BLaER1 treated with 17β-estradiol and CSF1 and Interleukin-3, amounts not matched to agents 10 nM and 100 nM (cell line): ENCODE measurements at regions not wholly inside any gene's neighbourhood (a gene's known extent, or its start where the extent isn't known, plus 50 kb on each side); places are given as distances from the start of the nearest gene placed in this dataset.

Experiments
- H3K27ac ChIP-seq, 11 experiments: shearing (Covaris generic); formaldehyde crosslinking; 2 replicates each; pipeline ENCODE4 v1.8.1; 2022
- H3K27me3 ChIP-seq, 11 experiments: shearing (Covaris generic); formaldehyde crosslinking; 2 replicates each; pipeline ENCODE4 v1.8.1; 2022
- H3K36me3 ChIP-seq, 11 experiments: shearing (Covaris generic); formaldehyde crosslinking; 2 replicates each; pipeline ENCODE4 v1.8.1; 2022
- H3K4me1 ChIP-seq, 10 experiments: shearing (Covaris generic); formaldehyde crosslinking; 2 replicates each; pipeline ENCODE4 v1.8.1; 2022
- H3K4me2 ChIP-seq, 11 experiments: shearing (Covaris generic); formaldehyde crosslinking; 2 replicates each; pipeline ENCODE4 v1.8.1; 2022
- H3K4me3 ChIP-seq, 10 experiments: shearing (Covaris generic); formaldehyde crosslinking; 2 replicates each; pipeline ENCODE4 v1.8.1; 2022
- H3K9ac ChIP-seq, 11 experiments: shearing (Covaris generic); formaldehyde crosslinking; 2 replicates each; pipeline ENCODE4 v1.8.1; 2022
- H3K9me3 ChIP-seq, 11 experiments: shearing (Covaris generic); formaldehyde crosslinking; replicated peaks in 1 of 11; 2 replicates each; pipeline ENCODE4 v1.8.1; 2022
- H4K20me1 ChIP-seq, 11 experiments: shearing (Covaris generic); formaldehyde crosslinking; 2 replicates each; pipeline ENCODE4 v1.8.1; 2022
- Cebpa-rat ChIP-seq, 11 experiments: shearing (Covaris generic); IDR thresholded peaks; 2 replicates each; pipeline ENCODE4 v1.8.1; 2022

DNA sequence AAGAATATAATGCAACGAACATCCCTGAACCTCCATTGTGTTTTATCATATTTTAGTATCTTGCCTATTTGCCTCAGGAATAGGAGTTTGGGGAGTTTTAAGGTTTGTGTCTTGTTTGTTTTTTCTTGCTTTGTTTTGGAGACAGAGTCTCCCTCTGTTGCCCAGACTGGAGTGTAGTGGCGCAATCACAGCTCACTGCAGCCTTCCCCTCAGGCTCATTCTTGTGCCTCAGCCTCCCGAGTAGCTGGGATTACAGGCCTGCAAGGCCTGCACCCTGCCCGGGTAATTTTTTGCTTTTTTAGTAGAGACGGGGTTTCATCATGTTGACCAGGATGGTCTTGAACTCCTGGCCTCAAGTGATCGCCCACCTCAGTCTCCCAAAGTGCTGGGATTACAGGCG lies 63.3 kb upstream of the CARMIL1 start:
- Histone ChIP-seq H4K20me1 (no peaks in the 10 kb centered on the region), H3K9me3 (peaks cover 0 to 9% (median 0%) of the 10 kb centered on the region in 11 experiments; a peak in 5 of 22 replicates), H3K27ac (no peak overlapping the region), H3K27me3 (no peaks in the 10 kb centered on the region), H3K4me2 (no peak overlapping the region), H3K4me1 (peaks cover 0 to 6% (median 0%) of the 10 kb centered on the region in 10 experiments; a peak in 1 of 20 replicates), H3K4me3 (no peak overlapping the region), H3K36me3 (no peaks in the 10 kb centered on the region), H3K9ac (no peak overlapping the region)
- peak in 1 of 11 experiments; percentile 11; a peak in 1 of 22 replicates for TF ChIP-seq Cebpa-rat (IDR thresholded peaks at IDR 0.05)

DNA sequence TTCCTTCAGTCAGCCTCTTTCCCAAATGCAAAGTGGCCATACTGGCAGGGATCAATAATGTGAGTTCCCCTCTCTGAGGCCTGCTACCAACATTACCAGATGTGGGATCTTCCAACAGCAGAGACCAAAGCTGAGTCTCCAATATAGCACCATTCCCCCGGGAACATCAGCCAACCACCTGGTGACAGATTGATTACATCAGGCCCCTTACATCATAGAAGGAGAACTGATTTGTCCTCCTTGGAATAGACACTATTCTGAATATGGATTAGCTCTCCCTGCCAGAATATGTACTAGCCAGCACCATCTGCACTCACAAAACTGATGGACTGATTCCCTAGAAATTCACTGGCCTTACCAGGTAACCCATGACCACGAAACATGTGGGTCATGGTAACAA lies 61.9 kb upstream of the CARMIL1 start:
- no peaks in the 10 kb centered on the region for H3K36me3 ChIP-seq
- H3K4me1 ChIP-seq = peaks cover 0 to 9% (median 0%) of the 10 kb centered on the region in 10 experiments; a peak in 2 of 20 replicates
- no peaks in the 10 kb centered on the region for H3K27me3 ChIP-seq
- no peak overlapping the region for H3K9ac ChIP-seq
- no peak overlapping the region for H3K4me3 ChIP-seq
- no peak overlapping the region for H3K4me2 ChIP-seq
- no peak overlapping the region for H3K27ac ChIP-seq
- H3K9me3 ChIP-seq = peaks cover 0 to 4% (median 0%) of the 10 kb centered on the region in 11 experiments; a peak in 2 of 22 replicates
- H4K20me1 ChIP-seq = no peaks in the 10 kb centered on the region
- TF ChIP-seq Cebpa-rat (IDR thresholded peaks at IDR 0.05) = no peak

GRCh38 chr6:25217829-25218228 lies 61.3 kb upstream of the CARMIL1 start:
- Histone ChIP-seq H3K36me3 (no peaks in the 10 kb centered on the region), H3K27me3 (no peaks in the 10 kb centered on the region), H4K20me1 (no peaks in the 10 kb centered on the region), H3K4me3 (no peak overlapping the region), H3K4me2 (no peak overlapping the region), H3K9ac (no peak overlapping the region), H3K27ac (no peak overlapping the region), H3K9me3 (peaks cover 0 to 3% (median 0%) of the 10 kb centered on the region in 11 experiments; a peak in 1 of 22 replicates), H3K4me1 (peaks cover 0 to 11% (median 0%) of the 10 kb centered on the region in 10 experiments; a peak in 2 of 20 replicates)
- TF ChIP-seq Cebpa-rat (IDR thresholded peaks at IDR 0.05) = no peak

DNA sequence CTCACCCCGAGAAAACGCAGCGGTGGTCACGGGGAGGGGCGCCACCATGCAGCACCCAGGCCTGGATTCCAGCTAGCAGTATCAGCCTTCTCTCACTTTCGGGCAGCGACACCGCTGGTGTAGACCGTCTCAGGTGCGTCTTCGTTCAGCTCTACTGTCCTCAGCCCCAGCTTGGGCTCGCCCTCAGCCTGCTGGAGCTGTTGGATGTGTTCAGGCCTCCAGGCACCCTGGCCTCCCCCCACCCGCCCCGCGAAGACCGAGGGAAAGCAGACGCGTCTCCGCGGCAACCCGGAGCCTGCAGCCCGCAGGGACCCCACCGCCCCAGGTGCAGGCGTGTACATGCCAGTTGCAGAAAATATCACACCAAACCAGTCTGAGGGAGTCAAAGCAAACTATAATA lies 60.8 kb upstream of the CARMIL1 start:
- Histone ChIP-seq H3K27me3 (no peaks in the 10 kb centered on the region), H3K9ac (no peak overlapping the region), H3K4me1 (peaks cover 0 to 15% (median 0%) of the 10 kb centered on the region in 10 experiments; a peak in 3 of 20 replicates), H3K4me2 (no peak overlapping the region), H3K27ac (no peak overlapping the region), H3K4me3 (no peak overlapping the region), H4K20me1 (no peaks in the 10 kb centered on the region), H3K9me3 (no peaks in the 10 kb centered on the region), H3K36me3 (no peaks in the 10 kb centered on the region)
- no peak for TF ChIP-seq Cebpa-rat (IDR thresholded peaks at IDR 0.05)

DNA sequence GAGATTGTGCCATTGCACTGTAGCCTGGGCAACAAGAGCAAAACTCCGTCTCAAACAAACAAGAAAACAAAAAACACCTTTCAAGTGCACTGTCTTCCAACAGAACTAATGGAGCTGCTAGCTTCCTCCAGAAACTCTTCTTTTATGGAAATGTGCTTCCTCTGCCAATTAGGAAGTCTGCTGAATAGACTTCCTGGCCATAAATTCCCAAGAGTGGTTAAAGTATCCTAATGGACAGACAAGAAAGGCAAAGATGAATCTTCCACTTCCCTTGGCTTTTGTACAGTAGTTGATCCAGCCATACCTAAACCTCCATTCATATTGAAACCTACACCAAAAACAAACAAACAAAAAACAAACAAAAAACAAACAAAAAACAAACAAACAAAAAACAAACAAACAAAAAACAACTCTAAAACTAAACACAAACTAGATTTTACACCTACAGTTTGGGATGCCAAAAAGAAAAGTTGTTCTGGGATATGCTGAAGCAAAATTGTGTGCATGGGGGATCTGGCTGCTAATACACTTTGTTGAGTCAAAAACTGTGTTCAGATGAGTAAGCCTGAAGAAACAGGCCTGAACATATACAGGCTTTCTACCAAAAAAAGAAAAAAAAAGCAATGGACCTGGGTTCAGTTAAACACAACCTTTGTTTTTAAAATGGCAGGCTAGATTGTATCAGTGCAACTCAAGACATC lies 59.8 kb upstream of the CARMIL1 start:
- TF ChIP-seq Cebpa-rat (IDR thresholded peaks at IDR 0.05) = no peak
- Histone ChIP-seq H3K4me2 (no peak overlapping the region), H3K4me1 (peaks cover 0 to 15% (median 4%) of the 10 kb centered on the region in 10 experiments; a peak in 3 of 20 replicates), H3K9me3 (no peaks in the 10 kb centered on the region), H4K20me1 (no peaks in the 10 kb centered on the region), H3K9ac (no peak overlapping the region), H3K27me3 (no peaks in the 10 kb centered on the region), H3K36me3 (no peaks in the 10 kb centered on the region), H3K27ac (no peak overlapping the region), H3K4me3 (no peak overlapping the region)

DNA sequence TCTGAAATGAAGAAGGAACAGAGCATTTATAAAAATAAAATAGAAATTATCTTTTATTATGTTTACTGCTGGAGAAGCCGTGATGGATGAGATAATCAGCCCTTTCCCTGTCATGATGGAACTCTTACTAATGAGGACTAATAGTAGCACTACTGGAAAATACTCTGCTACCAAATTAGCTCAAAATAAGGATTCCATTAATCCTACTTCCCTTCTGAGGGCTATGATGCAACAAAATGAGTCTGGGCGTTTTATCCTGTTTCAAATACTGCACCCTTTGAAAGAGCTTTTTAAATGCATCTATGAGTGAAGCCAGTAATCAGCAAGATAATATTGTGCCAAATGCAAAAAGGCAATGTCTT lies 59.3 kb upstream of the CARMIL1 start:
- Histone ChIP-seq H3K4me3 (no peak overlapping the region), H3K9ac (no peak overlapping the region), H3K4me1 (peaks cover 0 to 15% (median 4%) of the 10 kb centered on the region in 10 experiments; a peak in 3 of 20 replicates), H3K27ac (no peak overlapping the region), H3K36me3 (no peaks in the 10 kb centered on the region), H3K9me3 (no peaks in the 10 kb centered on the region), H4K20me1 (no peaks in the 10 kb centered on the region), H3K4me2 (peak overlapping the region in 1 of 11 experiments; percentile 21; a peak in 1 of 22 replicates), H3K27me3 (no peaks in the 10 kb centered on the region)
- TF ChIP-seq Cebpa-rat (IDR thresholded peaks at IDR 0.05) = no peak

DNA sequence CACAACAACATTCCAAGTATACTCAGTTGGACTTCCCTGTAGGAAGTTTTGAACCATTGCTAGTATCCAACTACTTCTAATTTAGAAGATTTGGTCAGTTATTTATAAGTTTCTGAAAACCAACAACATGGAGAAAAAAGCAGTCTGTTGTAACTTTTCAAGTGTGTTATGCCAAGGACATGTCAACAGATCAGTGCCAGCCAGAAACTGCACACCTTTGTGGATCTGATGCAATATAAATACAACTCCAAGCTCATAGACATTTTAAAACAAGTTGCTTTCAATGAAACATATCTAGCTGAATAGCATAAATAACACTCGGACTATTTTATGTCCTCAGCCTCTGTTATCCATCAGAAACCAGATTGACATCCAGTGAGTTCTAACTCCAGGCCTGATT lies 58.3 kb upstream of the CARMIL1 start:
- no peak for TF ChIP-seq Cebpa-rat (IDR thresholded peaks at IDR 0.05)
- Histone ChIP-seq H3K9ac (no peak overlapping the region), H3K4me3 (no peak overlapping the region), H3K4me1 (peaks cover 0 to 15% (median 5%) of the 10 kb centered on the region in 10 experiments; a peak in 7 of 20 replicates), H4K20me1 (no peaks in the 10 kb centered on the region), H3K36me3 (no peaks in the 10 kb centered on the region), H3K9me3 (no peaks in the 10 kb centered on the region), H3K27me3 (no peaks in the 10 kb centered on the region), H3K4me2 (no peak overlapping the region), H3K27ac (no peak overlapping the region)

GRCh38 chr6:25222006-25222678 lies 57.0 kb upstream of the CARMIL1 start:
- H3K9ac ChIP-seq = no peak overlapping the region
- H3K9me3 ChIP-seq = no peaks in the 10 kb centered on the region
- H3K4me2 ChIP-seq = no peak overlapping the region
- H3K4me3 ChIP-seq = no peak overlapping the region
- H4K20me1 ChIP-seq = no peaks in the 10 kb centered on the region
- H3K36me3 ChIP-seq = no peaks in the 10 kb centered on the region
- H3K27me3 ChIP-seq = no peaks in the 10 kb centered on the region
- peaks cover 0 to 15% (median 6%) of the 10 kb centered on the region in 10 experiments; a peak in 7 of 20 replicates for H3K4me1 ChIP-seq
- no peak overlapping the region for H3K27ac ChIP-seq
- TF ChIP-seq Cebpa-rat (IDR thresholded peaks at IDR 0.05) = no peak

GRCh38 chr6:25223490-25223991 lies 55.6 kb upstream of the CARMIL1 start:
- Histone ChIP-seq H3K4me2 (peak overlapping the region in 10 of 11 experiments; percentile 8 to 47 (median 41); a peak in 14 of 22 replicates), H3K4me3 (no peak overlapping the region)

More at GRCh38 chr6:25223490-25223991, 55.6 kb upstream of the CARMIL1 start:
- H3K27me3 ChIP-seq = no peaks in the 10 kb centered on the region
- no peak overlapping the region for H3K9ac ChIP-seq
- H3K9me3 ChIP-seq = no peaks in the 10 kb centered on the region
- peaks cover 0 to 15% (median 6%) of the 10 kb centered on the region in 10 experiments; a peak in 7 of 20 replicates for H3K4me1 ChIP-seq
- H3K27ac ChIP-seq = no peak overlapping the region
- no peaks in the 10 kb centered on the region for H4K20me1 ChIP-seq
- no peaks in the 10 kb centered on the region for H3K36me3 ChIP-seq
- no peak for TF ChIP-seq Cebpa-rat (IDR thresholded peaks at IDR 0.05)
